ENCODE measurements at regions not wholly inside any gene's neighbourhood (a gene's known extent, or its start where the extent isn't known, plus 50 kb on each side); places are given as distances from the start of the nearest gene placed in this dataset.

DNA sequence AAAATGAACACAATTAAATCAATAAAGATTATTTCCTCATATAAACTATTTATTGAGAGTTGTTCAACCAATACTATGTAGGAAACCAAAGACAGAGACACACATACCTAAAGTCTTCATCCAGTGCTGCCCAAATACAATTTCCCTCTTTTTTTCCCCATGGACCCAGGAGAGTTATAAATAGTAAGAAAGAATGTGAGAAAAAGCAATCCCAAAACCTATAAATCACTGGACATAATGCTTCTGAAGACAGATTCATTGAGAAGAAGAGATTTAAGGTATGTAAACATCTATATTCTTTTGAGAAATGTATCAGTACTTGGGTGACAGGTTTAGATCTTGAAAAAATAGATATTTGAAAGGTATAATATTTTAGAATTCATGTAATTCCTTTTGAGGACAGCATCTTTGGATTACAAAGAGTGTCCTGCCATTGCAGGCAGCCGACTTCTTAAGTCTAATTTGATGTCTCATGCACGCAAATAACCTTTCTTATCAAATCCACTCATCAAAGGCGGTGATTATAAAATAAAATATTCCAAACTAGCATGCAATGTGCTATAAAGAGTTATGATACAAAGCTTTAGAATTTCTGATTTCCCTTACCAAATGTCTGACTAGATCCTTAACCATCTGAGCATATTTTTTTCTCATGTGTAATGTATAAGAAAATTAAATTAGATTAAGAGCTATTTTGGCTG is 739.4 kb downstream of the LIG4 start:
- H3K4me1 ChIP-seq (ENCODE audit: insufficient read depth, low read length) = no peaks in the 10 kb centered on the region
- H4K20me1 ChIP-seq (ENCODE audit: insufficient read depth, low read length) = no peaks in the 10 kb centered on the region
- DNase-seq (ENCODE audit: low read depth) (peak; percentile 52), FAIRE-seq (no peak)
- H3K4me2 ChIP-seq (ENCODE audit: low read length) = no peak overlapping the region
- Mint-ChIP-seq H3K27ac (ENCODE audit: unreplicated experiment) (no peak overlapping the region), H3K9me3 (ENCODE audit: unreplicated experiment) (no peaks in the 10 kb centered on the region), H3K36me3 (ENCODE audit: low read depth, unreplicated experiment) (no peaks in the 10 kb centered on the region), H3K27me3 (ENCODE audit: low read depth, unreplicated experiment) (peaks cover 2% of the 10 kb centered on the region), H3K4me1 (ENCODE audit: low read depth, unreplicated experiment) (peaks cover 5% of the 10 kb centered on the region), H3K4me3 (ENCODE audit: unreplicated experiment) (no peak overlapping the region)
- H3K9me3 ChIP-seq (ENCODE audit: insufficient read depth, low read depth, low read length) = no peaks in the 10 kb centered on the region
- H3K9ac ChIP-seq (ENCODE audit: low read length) = no peak overlapping the region
- no peak overlapping the region for H2AFZ ChIP-seq (ENCODE audit: low read depth, low read length)
- no peak overlapping the region for H3K27ac ChIP-seq (ENCODE audit: low read depth, low read length)
- H3K4me3 ChIP-seq (ENCODE audit: insufficient read depth, low read depth, low read length) = no peak overlapping the region
- H3K27me3 ChIP-seq (ENCODE audit: insufficient read depth, low read length) = no peaks in the 10 kb centered on the region
- no peaks in the 10 kb centered on the region for H3K79me2 ChIP-seq (ENCODE audit: insufficient read depth, low read length)
- TF ChIP-seq, protein P1, sequence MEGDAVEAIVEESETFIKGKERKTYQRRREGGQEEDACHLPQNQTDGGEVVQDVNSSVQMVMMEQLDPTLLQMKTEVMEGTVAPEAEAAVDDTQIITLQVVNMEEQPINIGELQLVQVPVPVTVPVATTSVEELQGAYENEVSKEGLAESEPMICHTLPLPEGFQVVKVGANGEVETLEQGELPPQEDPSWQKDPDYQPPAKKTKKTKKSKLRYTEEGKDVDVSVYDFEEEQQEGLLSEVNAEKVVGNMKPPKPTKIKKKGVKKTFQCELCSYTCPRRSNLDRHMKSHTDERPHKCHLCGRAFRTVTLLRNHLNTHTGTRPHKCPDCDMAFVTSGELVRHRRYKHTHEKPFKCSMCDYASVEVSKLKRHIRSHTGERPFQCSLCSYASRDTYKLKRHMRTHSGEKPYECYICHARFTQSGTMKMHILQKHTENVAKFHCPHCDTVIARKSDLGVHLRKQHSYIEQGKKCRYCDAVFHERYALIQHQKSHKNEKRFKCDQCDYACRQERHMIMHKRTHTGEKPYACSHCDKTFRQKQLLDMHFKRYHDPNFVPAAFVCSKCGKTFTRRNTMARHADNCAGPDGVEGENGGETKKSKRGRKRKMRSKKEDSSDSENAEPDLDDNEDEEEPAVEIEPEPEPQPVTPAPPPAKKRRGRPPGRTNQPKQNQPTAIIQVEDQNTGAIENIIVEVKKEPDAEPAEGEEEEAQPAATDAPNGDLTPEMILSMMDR (IDR thresholded peaks at IDR 0.05; ENCODE audit: insufficient read depth, low read depth, low read length) = no peak
- TF ChIP-seq EZH2 (IDR thresholded peaks at IDR 0.05; ENCODE audit: insufficient read depth, low read length) = no peak
- no peaks in the 10 kb centered on the region for H3K36me3 ChIP-seq (ENCODE audit: insufficient read depth, low read length)

DNA sequence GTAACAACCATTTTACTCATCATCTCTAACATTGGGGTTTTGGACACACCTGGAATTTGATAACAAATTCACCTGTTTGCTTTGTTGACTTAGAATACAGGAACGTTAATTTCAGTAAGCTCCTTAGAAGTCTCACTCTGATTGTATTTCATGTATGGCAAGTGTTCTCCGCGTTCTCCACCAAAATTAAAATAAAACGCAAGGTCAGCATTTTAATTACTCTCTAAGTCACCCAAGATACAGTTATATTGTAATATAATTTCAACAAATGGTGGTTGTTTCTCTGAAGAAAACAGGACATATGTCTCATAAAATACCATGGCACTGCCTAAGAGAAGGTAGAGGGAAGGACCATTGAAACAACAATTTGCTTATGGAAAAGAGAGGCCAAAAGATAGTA is 742.1 kb downstream of the LIG4 start:
- TF ChIP-seq, protein P1 (IDR thresholded peaks at IDR 0.05; ENCODE audit: insufficient read depth, low read depth, low read length) = no peak
- no peak for TF ChIP-seq EZH2 (IDR thresholded peaks at IDR 0.05; ENCODE audit: insufficient read depth, low read length)
- Mint-ChIP-seq H3K27me3 (ENCODE audit: low read depth, unreplicated experiment) (peaks cover 2% of the 10 kb centered on the region), H3K27ac (ENCODE audit: unreplicated experiment) (no peak overlapping the region), H3K9me3 (ENCODE audit: unreplicated experiment) (no peaks in the 10 kb centered on the region), H3K4me1 (ENCODE audit: low read depth, unreplicated experiment) (no peaks in the 10 kb centered on the region), H3K4me3 (ENCODE audit: unreplicated experiment) (no peak overlapping the region), H3K36me3 (ENCODE audit: low read depth, unreplicated experiment) (no peaks in the 10 kb centered on the region)
- Histone ChIP-seq H3K9me3 (ENCODE audit: insufficient read depth, low read depth, low read length) (no peaks in the 10 kb centered on the region), H4K20me1 (ENCODE audit: insufficient read depth, low read length) (no peaks in the 10 kb centered on the region), H3K36me3 (ENCODE audit: insufficient read depth, low read length) (no peaks in the 10 kb centered on the region), H3K4me2 (ENCODE audit: low read length) (no peak overlapping the region), H3K27ac (ENCODE audit: low read depth, low read length) (no peak overlapping the region), H2AFZ (ENCODE audit: low read depth, low read length) (no peak overlapping the region), H3K4me1 (ENCODE audit: insufficient read depth, low read length) (no peaks in the 10 kb centered on the region), H3K27me3 (ENCODE audit: insufficient read depth, low read length) (no peaks in the 10 kb centered on the region), H3K9ac (ENCODE audit: low read length) (no peak overlapping the region), H3K79me2 (ENCODE audit: insufficient read depth, low read length) (no peaks in the 10 kb centered on the region), H3K4me3 (ENCODE audit: insufficient read depth, low read depth, low read length) (no peak overlapping the region)
- FAIRE-seq = no peak
- DNase-seq (ENCODE audit: low read depth) = no peak

Measured in astrocyte (in vitro differentiated cells and primary cell).